Stimulated activated CD4-positive, alpha-beta T cell treated with anti-CD3 and anti-CD28 coated beads, TNF-alpha, amount 100 ng/mL, for 24 hours (primary cell): ENCODE measurements at regions not wholly inside any gene's neighbourhood (a gene's known extent, or its start where the extent isn't known, plus 50 kb on each side); places are given as distances from the start of the nearest gene placed in this dataset.

ENCODE experiments used
- DNase-seq, 3 experiments: peaks; one replicate each; pipeline ENCODE4 v3.0.0-alpha.2; 2020; ENCODE audit warnings: low read depth in 3 of 3

- DNase-seq: no peak
Measured at GRCh38 chr6:40340957-40341356, 246.2 kb downstream of the LRFN2 start.

GRCh38 chr6:40340196-40340595 is 247.0 kb downstream of the LRFN2 start:
- DNase-seq: no peak

GRCh38 chr6:40338306-40338705 is 248.9 kb downstream of the LRFN2 start:
- DNase-seq: no peak

GRCh38 chr6:40336940-40337760 is 250.0 kb downstream of the LRFN2 start:
- DNase-seq: no peak

GRCh38 chr6:40336296-40336695 is 250.9 kb downstream of the LRFN2 start:
- DNase-seq: no peak

- DNase-seq: no peak
Measured at GRCh38 chr6:40334496-40335270, 252.5 kb downstream of the LRFN2 start.

GRCh38 chr6:40331545-40331944 is 255.6 kb downstream of the LRFN2 start:
- no peak for DNase-seq

- DNase-seq: no peak
Measured at GRCh38 chr6:40330301-40330721, 256.9 kb downstream of the LRFN2 start.

- no peak for DNase-seq
Measured at GRCh38 chr6:40328986-40329545, 258.1 kb downstream of the LRFN2 start.

- peak in 2 of 3 experiments; percentile 15 to 28 for DNase-seq
Measured at GRCh38 chr6:40328386-40328985, 258.7 kb downstream of the LRFN2 start.

- no peak for DNase-seq
Measured at GRCh38 chr6:40326714-40327421, 260.3 kb downstream of the LRFN2 start.

GRCh38 chr6:40325791-40326190 is 261.4 kb downstream of the LRFN2 start:
- no peak for DNase-seq

GRCh38 chr6:40325041-40325440 is 262.1 kb downstream of the LRFN2 start:
- DNase-seq: no peak

GRCh38 chr6:40323881-40324634 is 263.1 kb downstream of the LRFN2 start:
- no peak for DNase-seq

GRCh38 chr6:40322336-40322735 is 264.8 kb downstream of the LRFN2 start:
- DNase-seq: no peak

GRCh38 chr6:40321616-40322015 is 265.5 kb downstream of the LRFN2 start:
- DNase-seq: no peak

GRCh38 chr6:40320947-40321346 is 266.2 kb downstream of the LRFN2 start:
- DNase-seq: no peak

GRCh38 chr6:40320441-40320840 is 266.7 kb downstream of the LRFN2 start:
- DNase-seq: no peak

GRCh38 chr6:40319124-40319523 is 268.0 kb downstream of the LRFN2 start:
- no peak for DNase-seq

- no peak for DNase-seq
Measured at GRCh38 chr6:40315060-40315459, 272.1 kb downstream of the LRFN2 start.

GRCh38 chr6:40313582-40313981 is 273.6 kb downstream of the LRFN2 start:
- no peak for DNase-seq
